ENCODE measurements at regions not wholly inside any gene's neighbourhood (a gene's known extent, or its start where the extent isn't known, plus 50 kb on each side); places are given as distances from the start of the nearest gene placed in this dataset.

GRCh38 chr10:33947544-33947943 lies 613.1 kb upstream of the NRP1 start:
- no peak for TF ChIP-seq CTCF (conservative IDR thresholded peaks at IDR 0.05; ENCODE audit: low read depth, low read length)
- no peak overlapping the region for H3K4me3 ChIP-seq (ENCODE audit: low read depth, low read length)
- DNase-seq (ENCODE audit: low read depth), result no peak

GRCh38 chr10:33945051-33945450 lies 610.6 kb upstream of the NRP1 start:
- no peak for DNase-seq (ENCODE audit: low read depth)
- no peak for TF ChIP-seq CTCF (conservative IDR thresholded peaks at IDR 0.05; ENCODE audit: low read depth, low read length)
- no peak overlapping the region for H3K4me3 ChIP-seq (ENCODE audit: low read depth, low read length)

GRCh38 chr10:33942508-33942907 lies 608.0 kb upstream of the NRP1 start:
- TF ChIP-seq CTCF (conservative IDR thresholded peaks at IDR 0.05; ENCODE audit: low read depth, low read length), result no peak
- DNase-seq (ENCODE audit: low read depth), result no peak
- no peak overlapping the region for H3K4me3 ChIP-seq (ENCODE audit: low read depth, low read length)

GRCh38 chr10:33939892-33940291 lies 605.4 kb upstream of the NRP1 start:
- H3K4me3 ChIP-seq (ENCODE audit: low read depth, low read length), result no peak overlapping the region
- DNase-seq (ENCODE audit: low read depth), result no peak
- TF ChIP-seq CTCF (conservative IDR thresholded peaks at IDR 0.05; ENCODE audit: low read depth, low read length), result no peak

- no peak overlapping the region for H3K4me3 ChIP-seq (ENCODE audit: low read depth, low read length)
- no peak for TF ChIP-seq CTCF (conservative IDR thresholded peaks at IDR 0.05; ENCODE audit: low read depth, low read length)
- DNase-seq (ENCODE audit: low read depth), result no peak
Observed at GRCh38 chr10:33939410-33939809, 604.9 kb upstream of the NRP1 start.

- TF ChIP-seq CTCF (conservative IDR thresholded peaks at IDR 0.05; ENCODE audit: low read depth, low read length), result no peak
- no peak overlapping the region for H3K4me3 ChIP-seq (ENCODE audit: low read depth, low read length)
- DNase-seq (ENCODE audit: low read depth), result peak; percentile 29
Observed at GRCh38 chr10:33938001-33938400, 603.5 kb upstream of the NRP1 start.

- no peak for TF ChIP-seq CTCF (conservative IDR thresholded peaks at IDR 0.05; ENCODE audit: low read depth, low read length)
- no peak overlapping the region for H3K4me3 ChIP-seq (ENCODE audit: low read depth, low read length)
Observed at GRCh38 chr10:33937036-33937730, 602.7 kb upstream of the NRP1 start.

More at GRCh38 chr10:33937036-33937730, 602.7 kb upstream of the NRP1 start:
- DNase-seq (ENCODE audit: low read depth), result no peak
